Fibroblast of lung (primary cell): ENCODE measurements at regions not wholly inside any gene's neighbourhood (a gene's known extent, or its start where the extent isn't known, plus 50 kb on each side); places are given as distances from the start of the nearest gene placed in this dataset.

Experiments
- DNase-seq, 2 donors: peaks; one replicate each; pipeline versions ENCODE4 v3.0.0 to v3.0.0-alpha.2; 2010; ENCODE audit warnings: low read depth in 2 of 2
- H2AFZ ChIP-seq: 2 replicates; pipeline ENCODE4 v1.5.1; 2012; ENCODE audit warnings: low read length, control low read depth, inconsistent platforms
- H3K27ac ChIP-seq: 2 replicates; pipeline ENCODE4 v1.5.1; 2011; ENCODE audit warnings: low read length, control low read depth; ENCODE audit not compliant: insufficient read depth
- H3K27me3 ChIP-seq: 2 replicates; pipeline ENCODE4 v1.5.1; 2011; ENCODE audit warnings: mild to moderate bottlenecking, low read length; ENCODE audit not compliant: control insufficient read depth, insufficient read depth
- H3K36me3 ChIP-seq: 2 replicates; pipeline ENCODE4 v1.5.1; 2011; ENCODE audit warnings: low read length; ENCODE audit not compliant: control insufficient read depth, insufficient read depth
- H3K4me1 ChIP-seq: 2 replicates; pipeline ENCODE4 v1.5.1; 2011; ENCODE audit warnings: low read length; ENCODE audit not compliant: control insufficient read depth, insufficient read depth; ENCODE audit errors: extremely low read depth
- H3K4me2 ChIP-seq: 2 replicates; pipeline ENCODE4 v1.5.1; 2011; ENCODE audit warnings: low read length, control low read depth; ENCODE audit not compliant: insufficient read depth; ENCODE audit errors: extremely low read depth
- H3K4me3 ChIP-seq, 4 experiments: fragments of 200-600 bp in 1 of 4; sonication (generic) in 1 of 4; replicated peaks in 1 of 4; 2 replicates each; pipeline ENCODE4 v1.5.1; 2011 to 2016; ENCODE audit warnings: low read length in 4 of 4, low read depth in 3 of 4, mild to moderate bottlenecking in 3 of 4, control low read depth in 2 of 4, inconsistent platforms in 1 of 4, mixed read lengths in 1 of 4; ENCODE audit not compliant: insufficient read depth in 1 of 4; ENCODE audit errors: control extremely low read depth in 1 of 4
- H3K79me2 ChIP-seq: 2 replicates; pipeline ENCODE4 v1.5.1; 2012; ENCODE audit warnings: mild to moderate bottlenecking, low read length, inconsistent platforms; ENCODE audit not compliant: control insufficient read depth, insufficient read depth
- H3K9ac ChIP-seq: 2 replicates; pipeline ENCODE4 v1.5.1; 2011; ENCODE audit warnings: mild to moderate bottlenecking, low read length, control low read depth; ENCODE audit not compliant: insufficient read depth
- H3K9me3 ChIP-seq: 2 replicates; pipeline ENCODE4 v1.5.1; 2012; ENCODE audit warnings: low read depth, low read length; ENCODE audit not compliant: control insufficient read depth, insufficient read depth
- H4K20me1 ChIP-seq: 2 replicates; pipeline ENCODE4 v1.5.1; 2011; ENCODE audit warnings: low read length; ENCODE audit not compliant: control insufficient read depth, insufficient read depth; ENCODE audit errors: extremely low read depth
- EZH2 ChIP-seq: IDR thresholded peaks from 2 replicates; pipeline ENCODE4 v1.5.1; 2012; ENCODE audit warnings: low read length, control low read depth, mild to moderate bottlenecking; ENCODE audit errors: missing control alignments
- TF ChIP-seq, protein P1 (sequence below), 2 donors: IDR thresholded peaks in 1 of 2; conservative IDR thresholded peaks in 1 of 2; 1 replicate in 1 of 2; 2 replicates in 1 of 2; pipeline ENCODE4 v1.5.1; 2011 to 2012; ENCODE audit warnings: low read length in 2 of 2, control low read depth in 1 of 2, inconsistent platforms in 1 of 2, low read depth in 1 of 2, mild to moderate bottlenecking in 1 of 2

DNA sequence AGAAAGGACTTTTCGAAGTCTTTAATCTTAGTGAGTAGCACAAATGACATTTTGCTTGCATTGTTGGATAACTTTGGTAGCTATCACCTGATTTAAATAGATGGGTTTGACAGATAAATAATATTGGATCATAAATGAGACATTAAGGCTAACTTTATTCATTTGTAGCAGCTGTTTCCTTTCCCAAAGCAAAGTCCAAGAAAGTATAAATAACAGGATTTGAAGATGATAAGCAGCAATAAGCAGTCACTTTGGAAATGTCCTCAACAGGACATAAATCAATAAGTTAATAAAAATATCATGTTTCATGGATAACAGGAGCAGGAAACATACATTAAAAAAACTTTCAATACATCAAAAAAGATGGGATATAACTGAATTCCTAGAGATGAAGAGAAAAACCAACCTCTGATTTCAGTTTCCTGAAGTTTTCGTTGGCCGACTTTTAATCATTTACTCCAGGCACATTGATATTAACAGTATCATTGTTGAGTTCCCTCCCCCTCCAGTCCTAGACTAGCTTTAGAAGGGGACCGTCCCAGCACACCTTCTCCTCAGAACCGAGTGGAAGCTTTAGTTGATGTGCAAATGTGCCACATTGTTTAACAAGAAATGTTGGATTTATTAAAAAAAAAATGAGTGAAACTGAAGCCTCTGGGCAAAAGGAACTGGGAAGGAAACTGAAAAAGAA, 169.9 kb upstream of the AGA start:
- Histone ChIP-seq H3K27ac (no peak overlapping the region), H3K9ac (no peak overlapping the region), H4K20me1 (no peaks in the 10 kb centered on the region), H3K4me2 (no peak overlapping the region), H2AFZ (no peak overlapping the region), H3K4me1 (no peaks in the 10 kb centered on the region), H3K27me3 (no peaks in the 10 kb centered on the region), H3K4me3 (no peak overlapping the region), H3K79me2 (no peaks in the 10 kb centered on the region), H3K9me3 (no peaks in the 10 kb centered on the region), H3K36me3 (no peaks in the 10 kb centered on the region)
- TF ChIP-seq, protein P1, sequence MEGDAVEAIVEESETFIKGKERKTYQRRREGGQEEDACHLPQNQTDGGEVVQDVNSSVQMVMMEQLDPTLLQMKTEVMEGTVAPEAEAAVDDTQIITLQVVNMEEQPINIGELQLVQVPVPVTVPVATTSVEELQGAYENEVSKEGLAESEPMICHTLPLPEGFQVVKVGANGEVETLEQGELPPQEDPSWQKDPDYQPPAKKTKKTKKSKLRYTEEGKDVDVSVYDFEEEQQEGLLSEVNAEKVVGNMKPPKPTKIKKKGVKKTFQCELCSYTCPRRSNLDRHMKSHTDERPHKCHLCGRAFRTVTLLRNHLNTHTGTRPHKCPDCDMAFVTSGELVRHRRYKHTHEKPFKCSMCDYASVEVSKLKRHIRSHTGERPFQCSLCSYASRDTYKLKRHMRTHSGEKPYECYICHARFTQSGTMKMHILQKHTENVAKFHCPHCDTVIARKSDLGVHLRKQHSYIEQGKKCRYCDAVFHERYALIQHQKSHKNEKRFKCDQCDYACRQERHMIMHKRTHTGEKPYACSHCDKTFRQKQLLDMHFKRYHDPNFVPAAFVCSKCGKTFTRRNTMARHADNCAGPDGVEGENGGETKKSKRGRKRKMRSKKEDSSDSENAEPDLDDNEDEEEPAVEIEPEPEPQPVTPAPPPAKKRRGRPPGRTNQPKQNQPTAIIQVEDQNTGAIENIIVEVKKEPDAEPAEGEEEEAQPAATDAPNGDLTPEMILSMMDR (conservative IDR thresholded peaks at IDR 0.05 in 1 of 2, IDR thresholded peaks at IDR 0.05 in 1 of 2; ENCODE audit: low read depth in 1 of 2, low read length in 2 of 2), result no peak
- no peak for TF ChIP-seq EZH2
- DNase-seq, result peak in 1 of 2 donors; percentile 3

DNA sequence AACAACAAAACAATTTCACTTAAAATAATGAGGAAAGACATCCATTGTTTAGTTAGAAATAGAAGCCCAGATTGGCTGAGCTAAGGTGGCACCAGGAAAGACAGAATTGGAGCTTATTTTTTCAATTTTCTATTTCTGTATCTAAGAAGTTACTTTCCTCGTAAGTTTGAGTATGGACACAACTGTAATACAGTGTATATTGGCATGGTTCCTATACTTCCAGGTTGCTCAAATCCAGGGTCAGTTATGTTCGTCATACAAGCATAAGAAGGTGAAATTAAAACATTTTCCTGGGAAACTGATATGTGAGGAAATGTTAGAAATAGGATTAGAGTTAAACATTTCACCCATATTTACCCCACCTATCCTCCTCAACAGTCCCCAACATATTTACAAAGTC, 170.4 kb upstream of the AGA start:
- Histone ChIP-seq H3K4me2 (no peak overlapping the region), H3K4me3 (no peak overlapping the region), H4K20me1 (no peaks in the 10 kb centered on the region), H3K9me3 (no peaks in the 10 kb centered on the region), H3K36me3 (no peaks in the 10 kb centered on the region), H3K27me3 (no peaks in the 10 kb centered on the region), H3K9ac (no peak overlapping the region), H3K79me2 (no peaks in the 10 kb centered on the region), H3K4me1 (no peaks in the 10 kb centered on the region), H3K27ac (no peak overlapping the region), H2AFZ (no peak overlapping the region)
- TF ChIP-seq EZH2, result no peak
- TF ChIP-seq, protein P1 (conservative IDR thresholded peaks at IDR 0.05 in 1 of 2, IDR thresholded peaks at IDR 0.05 in 1 of 2; ENCODE audit: low read depth in 1 of 2, low read length in 2 of 2), result no peak
- peak in 1 of 2 donors; percentile 7 for DNase-seq

DNA sequence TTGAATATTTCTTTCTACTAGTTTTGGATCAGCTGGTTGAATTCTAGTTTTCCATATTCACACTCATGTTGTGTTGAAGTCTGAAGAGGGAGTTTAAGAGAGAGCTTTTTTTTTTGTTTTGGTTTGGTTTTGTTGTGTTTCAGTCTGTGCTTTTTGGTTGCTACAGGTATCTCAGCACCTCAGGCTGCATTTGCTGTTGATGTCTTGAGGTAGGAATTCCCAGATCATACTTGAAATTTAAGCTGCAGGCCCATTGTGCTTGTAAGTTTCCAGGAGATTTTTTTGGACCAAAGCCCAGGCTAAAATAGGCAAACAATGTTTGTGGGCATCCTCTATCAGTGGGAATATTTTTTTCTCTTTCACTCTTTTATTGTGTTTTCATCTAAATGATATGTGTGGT, 190.2 kb upstream of the AGA start:
- H3K79me2 ChIP-seq, result no peaks in the 10 kb centered on the region
- H3K4me3 ChIP-seq, result no peak overlapping the region
- no peaks in the 10 kb centered on the region for H3K9me3 ChIP-seq
- H2AFZ ChIP-seq, result no peak overlapping the region
- no peak overlapping the region for H3K27ac ChIP-seq
- H3K4me1 ChIP-seq, result no peaks in the 10 kb centered on the region
- no peak for TF ChIP-seq EZH2
- H3K9ac ChIP-seq, result no peak overlapping the region
- H3K27me3 ChIP-seq, result no peaks in the 10 kb centered on the region
- no peaks in the 10 kb centered on the region for H3K36me3 ChIP-seq
- H3K4me2 ChIP-seq, result no peak overlapping the region
- H4K20me1 ChIP-seq, result no peaks in the 10 kb centered on the region
- peak in 1 of 2 donors; percentile 41 for DNase-seq
